ENCODE measurements at regions not wholly inside any gene's neighbourhood (a gene's known extent, or its start where the extent isn't known, plus 50 kb on each side); places are given as distances from the start of the nearest gene placed in this dataset.

GRCh38 chr1:38628241-38628640 is 231.3 kb downstream of the RRAGC start:
- no peak for TF ChIP-seq EZH2 (IDR thresholded peaks at IDR 0.05; ENCODE audit: borderline replicate concordance, insufficient read depth, low read length, poor library complexity, severe bottlenecking)
- no peak for TF ChIP-seq CTCF (IDR thresholded peaks at IDR 0.05; ENCODE audit: poor library complexity, severe bottlenecking)
- TF ChIP-seq RAD21 (conservative IDR thresholded peaks at IDR 0.05), result no peak
- TF ChIP-seq REST (IDR thresholded peaks at IDR 0.05; ENCODE audit: borderline replicate concordance), result no peak
- no peak for TF ChIP-seq SMC3 (conservative IDR thresholded peaks at IDR 0.05; ENCODE audit: poor library complexity)

All from neural cell (in vitro differentiated cells).